Urinary bladder (tissue), 3 donors: ENCODE measurements at regions not wholly inside any gene's neighbourhood (a gene's known extent, or its start where the extent isn't known, plus 50 kb on each side); places are given as distances from the start of the nearest gene placed in this dataset.

Source experiments
- DNase-seq: peaks from one replicate; pipeline ENCODE4 v3.0.0-alpha.2; 2015; ENCODE audit errors: extremely low spot score
- H3K27ac ChIP-seq: one replicate; pipeline ENCODE4 v1.5.1; 2013; ENCODE audit warnings: low read depth, mild to moderate bottlenecking, moderate library complexity
- H3K36me3 ChIP-seq: one replicate; pipeline ENCODE4 v1.6.1; 2013; ENCODE audit warnings: mild to moderate bottlenecking, moderate library complexity; ENCODE audit not compliant: insufficient read depth
- H3K4me1 ChIP-seq: one replicate; pipeline ENCODE4 v1.6.1; 2013; ENCODE audit warnings: mild to moderate bottlenecking, moderate library complexity; ENCODE audit not compliant: insufficient read depth
- H3K4me3 ChIP-seq: one replicate; pipeline ENCODE4 v1.5.1; 2013; ENCODE audit warnings: low read depth, low read length
- WGBS: extraction: QIAGEN DNeasy Blood & Tissue Kit; methylation state at CpG from one replicate; pipeline ENCODE4 v1.1.7; 2013; 5-methylcytosine and 5-hydroxymethylcytosine counted together
- donor health status: healthy with polysubstance abuse.
- donor health status: healthy.

DNA sequence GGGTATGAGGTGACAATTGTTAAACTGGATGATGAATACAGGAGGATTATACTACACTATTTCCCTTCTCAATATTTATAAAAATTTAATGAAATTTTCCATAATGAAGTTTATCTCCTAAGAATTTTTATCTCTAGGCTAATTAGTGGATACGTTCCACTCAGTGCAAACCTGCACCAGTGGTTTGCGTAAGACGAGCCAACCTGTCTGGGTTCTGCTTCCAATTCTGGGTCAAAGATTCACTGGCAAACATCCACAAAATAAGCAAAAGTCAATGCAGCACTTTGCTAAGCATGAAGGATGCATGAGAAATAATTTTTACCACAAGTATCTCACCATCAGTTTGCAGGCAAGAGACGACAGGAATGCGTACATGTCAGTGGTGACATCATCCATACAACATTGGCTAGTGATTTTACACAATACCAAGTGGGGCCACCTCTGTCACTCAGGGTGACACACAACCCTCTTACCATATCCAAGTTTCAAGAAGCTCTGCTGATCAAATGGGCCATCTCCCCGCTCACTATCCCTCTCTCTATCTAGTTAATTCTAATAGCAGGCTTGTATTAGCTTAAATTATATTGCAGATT, 51.7 kb downstream of the FAM50B start:
- H3K4me3 ChIP-seq, result no peak overlapping the region
- WGBS, result 79% methylated on average over 6 of the region's 6 CpGs
- no peak overlapping the region for H3K27ac ChIP-seq
- H3K36me3 ChIP-seq, result no peaks in the 10 kb centered on the region
- H3K4me1 ChIP-seq, result no peaks in the 10 kb centered on the region
- no peak for DNase-seq

DNA sequence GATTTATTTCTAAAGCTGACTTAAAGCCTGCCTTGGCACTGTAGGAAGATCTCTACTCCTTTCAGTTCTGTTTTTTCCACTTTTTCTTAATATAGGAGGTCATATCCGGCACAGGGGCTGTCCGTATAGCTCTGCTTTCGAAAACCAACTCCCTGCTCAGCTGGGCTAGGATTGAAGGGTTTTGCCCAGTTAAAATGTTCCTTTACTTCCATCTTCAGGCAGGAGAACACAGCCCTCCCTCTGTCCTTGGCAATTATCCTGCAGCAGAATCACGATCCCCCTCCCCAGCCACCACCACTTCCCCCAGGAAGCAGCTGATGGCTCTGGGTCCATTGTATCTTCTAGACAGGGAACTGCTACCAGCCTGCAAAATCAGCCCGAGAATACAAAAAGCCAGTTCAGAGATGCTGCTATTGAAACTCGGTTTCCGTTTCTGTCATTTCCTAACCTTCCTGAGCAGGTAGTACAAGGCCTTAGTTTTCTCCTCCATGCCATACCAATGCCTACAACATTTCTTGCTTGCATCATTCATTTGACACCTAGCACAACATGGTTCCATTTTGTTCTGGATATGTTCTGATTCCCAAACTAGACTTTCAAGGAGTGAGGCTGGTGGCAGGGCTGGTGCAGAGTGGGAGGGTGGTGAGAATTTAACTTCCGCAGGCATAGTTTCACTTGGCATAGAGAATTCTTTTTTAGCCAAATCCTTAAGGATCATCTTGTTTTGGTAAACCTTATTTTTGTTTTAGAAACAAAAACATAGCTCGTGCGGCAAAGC, 53.9 kb downstream of the FAM50B start:
- H3K4me3 ChIP-seq, result no peak overlapping the region
- H3K36me3 ChIP-seq, result no peaks in the 10 kb centered on the region
- H3K4me1 ChIP-seq, result no peaks in the 10 kb centered on the region
- 77% methylated on average over 10 of the region's 10 CpGs for WGBS
- DNase-seq, result no peak
- H3K27ac ChIP-seq, result no peak overlapping the region

DNA sequence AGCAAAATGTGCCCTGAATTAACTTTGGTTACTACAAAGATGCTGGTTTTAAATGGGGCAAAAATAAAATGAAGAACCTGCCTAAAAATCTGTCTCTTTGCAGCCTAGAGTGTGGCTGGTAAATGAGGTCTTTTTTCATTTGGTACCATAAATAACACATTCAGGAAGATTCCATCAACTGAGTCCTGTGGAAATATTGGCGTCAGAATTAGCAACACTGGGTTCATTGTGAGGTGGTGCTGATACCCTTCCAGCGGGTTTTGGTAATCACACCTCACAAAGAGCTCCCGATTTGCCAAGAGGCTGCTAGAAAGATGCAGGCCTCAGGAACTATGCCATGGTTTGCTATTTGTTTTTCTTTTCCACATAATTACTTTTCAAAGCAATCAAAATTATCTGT, 55.3 kb downstream of the FAM50B start:
- DNase-seq, result no peak
- Histone ChIP-seq H3K27ac (no peak overlapping the region), H3K36me3 (no peaks in the 10 kb centered on the region), H3K4me3 (no peak overlapping the region), H3K4me1 (no peaks in the 10 kb centered on the region)
- 90% methylated on average over 3 of the region's 3 CpGs for WGBS

DNA sequence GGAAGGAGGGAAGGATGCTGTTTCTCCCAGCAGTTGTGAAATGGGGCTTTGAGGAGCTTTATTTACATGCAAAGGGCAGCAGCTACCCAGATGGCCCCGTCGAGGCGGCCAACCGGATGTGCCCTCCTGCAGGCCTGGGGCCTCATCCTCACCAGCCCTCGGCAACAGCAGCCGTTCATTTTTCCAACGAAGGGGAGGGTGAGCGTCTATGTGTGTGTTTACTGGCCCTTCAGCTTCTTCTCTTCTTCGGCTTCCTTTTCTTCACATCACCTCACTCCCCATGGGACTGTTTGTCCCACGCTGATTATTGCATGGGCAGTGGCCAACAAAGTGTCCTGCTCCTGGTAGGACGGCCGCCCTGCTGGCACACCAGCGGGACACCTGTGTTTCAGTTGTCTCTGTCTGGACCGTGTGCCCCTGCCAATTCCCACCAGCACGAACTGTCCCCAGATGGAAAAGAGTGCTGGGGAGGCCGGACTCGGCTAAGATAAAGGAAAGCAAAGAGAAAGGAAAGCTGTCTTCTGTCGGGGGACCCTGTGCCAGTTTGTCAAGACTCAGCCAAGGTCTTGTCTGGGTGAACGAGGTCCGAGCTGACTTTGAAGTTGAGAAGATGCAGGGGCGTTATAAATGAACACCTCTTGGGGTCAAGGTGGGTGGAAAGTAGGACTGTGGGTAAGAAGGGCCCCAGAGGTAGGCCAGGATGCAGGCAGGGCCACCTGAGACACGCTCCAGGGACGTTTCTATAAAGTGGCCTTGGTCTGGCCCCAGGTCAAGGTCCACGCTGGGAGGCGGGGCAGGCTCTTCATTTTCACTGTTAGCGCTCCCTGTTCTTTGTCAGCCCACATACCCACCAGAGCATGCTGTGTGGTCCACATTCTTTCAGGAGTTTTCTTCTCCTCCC, 57.0 kb downstream of the FAM50B start:
- Histone ChIP-seq H3K4me1 (no peaks in the 10 kb centered on the region), H3K36me3 (no peaks in the 10 kb centered on the region), H3K27ac (no peak overlapping the region), H3K4me3 (no peak overlapping the region)
- WGBS, result 72% methylated on average over 26 of the region's 26 CpGs
- no peak for DNase-seq

GRCh38 chr6:3906846-3907151, 57.6 kb downstream of the FAM50B start:
- WGBS, result 88% methylated on average over 2 of the region's 2 CpGs
- Histone ChIP-seq H3K4me3 (no peak overlapping the region), H3K27ac (no peak overlapping the region), H3K4me1 (no peaks in the 10 kb centered on the region), H3K36me3 (no peaks in the 10 kb centered on the region)
- no peak for DNase-seq

- no peak overlapping the region for H3K4me3 ChIP-seq
- H3K36me3 ChIP-seq, result no peaks in the 10 kb centered on the region
- DNase-seq, result no peak
- no peak overlapping the region for H3K27ac ChIP-seq
- 89% methylated on average over 10 of the region's 10 CpGs for WGBS
- no peaks in the 10 kb centered on the region for H3K4me1 ChIP-seq
Measured at GRCh38 chr6:3908223-3908622, 59.0 kb downstream of the FAM50B start.

DNA sequence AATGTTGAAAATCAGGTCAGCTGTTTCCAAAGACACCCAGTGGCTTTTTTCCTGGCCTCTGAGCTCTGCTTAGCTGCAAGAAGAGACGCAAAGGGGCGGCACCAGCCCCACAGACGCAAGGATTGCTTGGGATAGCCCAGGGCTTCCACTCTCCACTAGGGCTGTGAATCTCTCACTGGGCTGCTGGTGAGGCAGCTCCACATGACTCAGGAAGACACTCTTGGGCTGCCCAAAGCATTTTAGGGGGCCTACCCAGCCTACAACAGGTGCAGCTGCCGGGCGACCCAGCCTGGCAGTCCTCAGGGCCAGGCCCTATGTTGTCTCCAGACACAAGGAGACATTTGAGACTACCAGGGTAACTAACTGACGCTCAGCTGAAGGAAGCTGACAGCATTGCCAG, 59.8 kb downstream of the FAM50B start:
- DNase-seq, result no peak
- Histone ChIP-seq H3K27ac (no peak overlapping the region), H3K36me3 (no peaks in the 10 kb centered on the region), H3K4me3 (no peak overlapping the region), H3K4me1 (no peaks in the 10 kb centered on the region)
- WGBS, result 99% methylated on average over 6 of the region's 6 CpGs

DNA sequence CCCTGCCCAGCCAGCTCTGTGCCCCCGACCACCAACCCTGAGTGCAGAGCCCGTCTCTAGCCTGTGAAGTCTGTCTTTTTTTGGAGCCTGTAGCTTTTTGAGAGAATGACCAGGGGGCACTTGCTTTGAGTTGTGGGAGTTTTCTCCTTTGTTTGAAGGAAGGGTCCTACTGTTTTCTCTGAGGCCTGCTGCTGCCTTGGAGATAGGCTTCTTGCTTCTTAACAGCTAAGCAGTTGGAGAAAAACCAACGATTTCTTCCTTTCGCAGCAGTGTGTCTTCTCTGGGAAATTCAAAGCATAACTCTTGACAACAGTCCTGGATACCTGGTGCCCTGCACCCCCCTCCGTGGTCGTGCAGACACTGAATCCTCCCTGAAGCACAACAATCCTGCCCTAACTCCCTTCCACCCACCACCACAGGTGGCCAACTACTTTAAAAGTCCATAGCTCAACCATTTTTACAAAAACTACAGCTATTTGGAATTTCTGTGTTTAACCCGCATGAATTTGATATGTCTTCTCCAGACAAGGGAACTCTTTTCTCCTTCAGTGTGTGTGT, 61.0 kb downstream of the FAM50B start:
- Histone ChIP-seq H3K27ac (no peak overlapping the region), H3K36me3 (no peaks in the 10 kb centered on the region), H3K4me1 (no peaks in the 10 kb centered on the region), H3K4me3 (no peak overlapping the region)
- WGBS, result 83% methylated on average over 7 of the region's 7 CpGs
- no peak for DNase-seq

GRCh38 chr6:3911130-3911529, 62.0 kb downstream of the FAM50B start:
- whole genome bisulfite sequencing, result 78% methylated on average over 2 of the region's 2 CpGs
- Histone ChIP-seq H3K27ac (no peak overlapping the region), H3K36me3 (no peaks in the 10 kb centered on the region), H3K4me1 (no peaks in the 10 kb centered on the region), H3K4me3 (no peak overlapping the region)
- no peak for DNase-seq

- Histone ChIP-seq H3K27ac (no peak overlapping the region), H3K4me1 (no peaks in the 10 kb centered on the region), H3K4me3 (no peak overlapping the region), H3K36me3 (no peaks in the 10 kb centered on the region)
- 37% methylated on average over 8 of the region's 8 CpGs for WGBS
- no peak for DNase-seq
Measured at GRCh38 chr6:3911614-3912336, 62.6 kb downstream of the FAM50B start.

GRCh38 chr6:3912361-3913076, 63.3 kb downstream of the FAM50B start:
- H3K4me3 ChIP-seq, result no peak overlapping the region
- no peak overlapping the region for H3K27ac ChIP-seq
- H3K4me1 ChIP-seq, result no peaks in the 10 kb centered on the region
- 61% methylated on average over 3 of the region's 3 CpGs for WGBS
- H3K36me3 ChIP-seq, result no peaks in the 10 kb centered on the region
- no peak for DNase-seq

- Histone ChIP-seq H3K27ac (peak overlapping the region; percentile 81), H3K4me3 (no peak overlapping the region), H3K4me1 (no peaks in the 10 kb centered on the region), H3K36me3 (no peaks in the 10 kb centered on the region)
- no peak for DNase-seq
- 31% methylated on average over 6 of the region's 6 CpGs for WGBS
Measured at GRCh38 chr6:3913077-3913957, 64.1 kb downstream of the FAM50B start.
